ENCODE measurements at regions not wholly inside any gene's neighbourhood (a gene's known extent, or its start where the extent isn't known, plus 50 kb on each side); places are given as distances from the start of the nearest gene placed in this dataset.

DNA sequence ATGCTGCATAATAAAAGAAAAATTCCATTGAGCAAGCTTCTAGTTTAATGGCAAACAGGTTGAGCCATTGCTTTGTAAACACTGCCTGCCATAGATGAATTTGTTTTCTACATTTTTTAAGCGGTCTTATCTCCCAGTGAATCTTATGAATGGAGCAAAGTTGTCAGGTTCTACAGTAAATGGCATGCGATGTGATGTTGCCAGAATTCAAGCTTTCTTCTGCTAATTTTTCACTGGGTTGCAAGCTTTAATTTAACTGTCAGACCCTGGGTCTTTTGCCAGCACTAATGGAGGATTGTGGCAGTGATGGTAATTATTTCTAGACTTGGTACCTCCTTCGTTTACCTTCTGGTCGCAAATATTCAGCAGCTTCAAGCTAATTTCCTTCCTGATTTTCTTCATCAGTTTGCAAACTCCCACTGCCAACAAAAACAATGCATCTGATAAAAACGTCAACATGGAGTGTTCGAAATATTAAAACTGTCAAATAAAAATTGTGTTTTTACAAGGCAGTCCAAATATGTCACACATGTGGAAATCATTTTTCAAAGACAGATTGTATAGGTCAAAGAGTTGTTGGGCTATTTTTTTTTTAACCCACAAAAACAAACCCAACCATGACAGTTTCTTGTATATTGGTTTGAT lies 274.2 kb upstream of the ERCC4 start:
- Histone ChIP-seq H3K27me3 (ENCODE audit: control insufficient read depth in 5 of 5, insufficient read depth in 4 of 5, low read length in 5 of 5) (no peaks in the 10 kb centered on the region), H3K9ac (ENCODE audit: low read length in 5 of 5) (no peak overlapping the region), H3K36me3 (ENCODE audit: control insufficient read depth in 5 of 5, insufficient read depth in 5 of 5, low read length in 5 of 5) (no peaks in the 10 kb centered on the region), H3K27ac (ENCODE audit: low read depth, low read length) (no peak overlapping the region), H3K4me1 (ENCODE audit: control insufficient read depth in 5 of 5, insufficient read depth in 5 of 5, low read length in 5 of 5) (no peaks in the 10 kb centered on the region), H3K9me3 (ENCODE audit: control insufficient read depth in 5 of 5, low read length in 5 of 5) (peaks cover 0 to 3% (median 0%) of the 10 kb centered on the region in 5 donors), H3K4me3 (ENCODE audit: low read depth in 1 of 5, low read length in 5 of 5) (no peak overlapping the region)

GRCh38 chr16:13660807-13661206 lies 259.1 kb upstream of the ERCC4 start:
- Histone ChIP-seq H3K36me3 (ENCODE audit: control insufficient read depth in 5 of 5, insufficient read depth in 5 of 5, low read length in 5 of 5) (no peaks in the 10 kb centered on the region), H3K27me3 (ENCODE audit: control insufficient read depth in 5 of 5, insufficient read depth in 4 of 5, low read length in 5 of 5) (no peaks in the 10 kb centered on the region), H3K27ac (ENCODE audit: low read depth, low read length) (no peak overlapping the region), H3K9me3 (ENCODE audit: control insufficient read depth in 5 of 5, low read length in 5 of 5) (no peaks in the 10 kb centered on the region), H3K9ac (ENCODE audit: low read length in 5 of 5) (no peak overlapping the region), H3K4me1 (ENCODE audit: control insufficient read depth in 5 of 5, insufficient read depth in 5 of 5, low read length in 5 of 5) (no peaks in the 10 kb centered on the region), H3K4me3 (ENCODE audit: low read depth in 1 of 5, low read length in 5 of 5) (no peak overlapping the region)

DNA sequence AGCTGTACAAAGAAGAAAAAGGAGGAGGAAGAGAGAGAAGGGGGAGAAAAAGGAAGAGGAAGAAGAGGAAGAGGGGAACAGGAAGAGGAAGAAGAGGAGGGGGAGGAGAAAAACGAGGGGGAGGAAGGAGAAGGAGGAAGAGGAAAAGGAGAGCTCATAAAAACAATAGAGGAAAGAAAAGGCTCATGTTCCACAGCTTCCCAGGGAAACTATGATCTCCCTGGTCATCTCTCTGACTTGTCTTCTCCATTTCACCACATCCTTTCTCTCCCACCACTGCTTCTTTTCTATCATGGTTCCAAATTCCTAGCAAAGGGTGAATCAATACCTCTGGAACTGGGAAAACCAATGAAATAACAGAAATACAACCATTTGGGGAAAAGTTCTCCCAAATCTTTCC lies 254.1 kb upstream of the ERCC4 start:
- Histone ChIP-seq H3K9ac (ENCODE audit: low read length in 5 of 5) (no peak overlapping the region), H3K27ac (ENCODE audit: low read depth, low read length) (no peak overlapping the region), H3K36me3 (ENCODE audit: control insufficient read depth in 5 of 5, insufficient read depth in 5 of 5, low read length in 5 of 5) (no peaks in the 10 kb centered on the region), H3K4me1 (ENCODE audit: control insufficient read depth in 5 of 5, insufficient read depth in 5 of 5, low read length in 5 of 5) (no peaks in the 10 kb centered on the region), H3K27me3 (ENCODE audit: control insufficient read depth in 5 of 5, insufficient read depth in 4 of 5, low read length in 5 of 5) (no peaks in the 10 kb centered on the region), H3K9me3 (ENCODE audit: control insufficient read depth in 5 of 5, low read length in 5 of 5) (peaks cover 0 to 5% (median 4%) of the 10 kb centered on the region in 5 donors), H3K4me3 (ENCODE audit: low read depth in 1 of 5, low read length in 5 of 5) (no peak overlapping the region)

- no peaks in the 10 kb centered on the region for H3K36me3 ChIP-seq (ENCODE audit: control insufficient read depth in 5 of 5, insufficient read depth in 5 of 5, low read length in 5 of 5)
- no peaks in the 10 kb centered on the region for H3K4me1 ChIP-seq (ENCODE audit: control insufficient read depth in 5 of 5, insufficient read depth in 5 of 5, low read length in 5 of 5)
- no peak overlapping the region for H3K27ac ChIP-seq (ENCODE audit: low read depth, low read length)
- H3K9me3 ChIP-seq (ENCODE audit: control insufficient read depth in 5 of 5, low read length in 5 of 5), result peaks cover 0 to 9% (median 8%) of the 10 kb centered on the region in 5 donors
- no peaks in the 10 kb centered on the region for H3K27me3 ChIP-seq (ENCODE audit: control insufficient read depth in 5 of 5, insufficient read depth in 4 of 5, low read length in 5 of 5)
- H3K9ac ChIP-seq (ENCODE audit: low read length in 5 of 5), result no peak overlapping the region
- no peak overlapping the region for H3K4me3 ChIP-seq (ENCODE audit: low read depth in 1 of 5, low read length in 5 of 5)
These were observed 247.8 kb upstream of the ERCC4 start for GRCh38 chr16:13672196-13672595.

DNA sequence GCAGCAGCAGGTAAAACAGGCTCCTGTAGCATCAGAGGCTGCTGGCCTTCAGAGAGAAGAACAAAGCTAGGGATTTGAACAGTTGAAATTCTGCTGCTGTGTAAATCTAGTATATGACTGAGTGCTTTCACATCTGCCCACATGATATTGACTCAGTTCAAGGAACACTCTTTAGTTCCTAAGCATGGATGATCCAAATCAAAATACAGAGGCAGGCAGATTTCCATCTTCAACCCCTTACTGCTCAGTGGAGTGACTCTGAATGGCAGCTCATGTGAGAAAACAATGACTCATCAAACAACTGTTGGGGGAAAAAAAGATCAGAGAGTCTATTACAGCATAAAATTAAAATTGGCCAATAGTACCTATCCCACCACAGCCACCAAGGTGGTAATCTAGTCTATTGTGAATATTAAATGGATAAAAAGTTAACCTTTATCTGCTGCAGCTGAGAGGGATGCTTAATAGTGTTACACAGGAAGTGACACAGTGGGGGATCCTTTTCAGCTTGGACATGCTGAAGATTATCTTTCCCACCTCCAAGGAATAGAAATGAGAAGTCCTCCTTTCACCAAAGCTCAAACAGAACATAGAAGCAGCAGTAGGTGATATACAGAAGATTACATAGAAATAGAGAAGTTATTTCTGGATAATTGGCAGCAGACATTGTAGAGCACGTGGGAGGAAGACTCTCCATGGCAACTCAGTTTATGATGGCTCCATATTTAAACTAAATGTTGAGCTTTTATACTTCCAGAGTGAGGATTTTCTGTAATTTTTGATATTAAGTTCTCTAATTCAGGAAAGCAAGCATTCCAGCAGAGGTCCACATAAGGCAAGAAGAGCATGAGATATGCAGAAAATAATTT lies 239.7 kb upstream of the ERCC4 start:
- no peaks in the 10 kb centered on the region for H3K27me3 ChIP-seq (ENCODE audit: control insufficient read depth in 5 of 5, insufficient read depth in 4 of 5, low read length in 5 of 5)
- no peaks in the 10 kb centered on the region for H3K4me1 ChIP-seq (ENCODE audit: control insufficient read depth in 5 of 5, insufficient read depth in 5 of 5, low read length in 5 of 5)
- H3K27ac ChIP-seq (ENCODE audit: low read depth, low read length), result no peak overlapping the region
- no peaks in the 10 kb centered on the region for H3K9me3 ChIP-seq (ENCODE audit: control insufficient read depth in 5 of 5, low read length in 5 of 5)
- no peak overlapping the region for H3K9ac ChIP-seq (ENCODE audit: low read length in 5 of 5)
- no peaks in the 10 kb centered on the region for H3K36me3 ChIP-seq (ENCODE audit: control insufficient read depth in 5 of 5, insufficient read depth in 5 of 5, low read length in 5 of 5)
- no peak overlapping the region for H3K4me3 ChIP-seq (ENCODE audit: low read depth in 1 of 5, low read length in 5 of 5)

DNA sequence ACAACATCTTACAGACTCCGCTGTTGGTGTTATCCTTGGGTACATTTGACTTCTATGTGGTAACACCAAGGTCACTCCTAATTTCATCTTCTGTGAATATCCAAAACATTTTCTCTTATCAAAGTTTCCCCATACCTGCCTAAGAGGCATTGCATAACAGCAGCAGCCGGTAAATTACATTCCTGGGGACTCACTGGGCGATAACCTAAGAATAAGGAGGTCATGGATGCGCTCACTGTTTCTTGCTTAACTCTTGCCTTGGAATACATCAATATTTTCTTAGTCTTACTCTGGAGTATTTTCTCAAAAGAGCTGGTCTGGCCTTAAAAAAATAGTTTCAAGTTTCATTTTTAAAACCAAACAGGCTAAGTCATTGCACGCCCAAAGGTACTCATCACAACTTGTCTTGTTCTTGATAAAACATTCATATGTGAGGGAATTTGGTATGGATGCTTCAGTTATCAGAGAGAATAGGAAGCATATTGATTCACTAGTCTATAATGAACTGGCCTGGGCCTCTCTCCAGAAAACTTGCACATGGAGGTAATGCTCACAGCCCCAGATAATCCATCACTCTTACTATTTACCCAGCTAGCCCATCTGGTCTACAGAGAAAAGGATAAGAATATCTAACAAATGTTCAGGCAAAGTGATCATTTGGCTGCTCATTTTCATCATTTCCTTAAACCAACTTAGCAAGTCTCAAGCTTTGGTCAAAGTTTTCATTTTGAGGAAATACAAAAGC lies 235.0 kb upstream of the ERCC4 start:
- peaks cover 0 to 13% (median 0%) of the 10 kb centered on the region in 5 donors for H3K4me1 ChIP-seq (ENCODE audit: control insufficient read depth in 5 of 5, insufficient read depth in 5 of 5, low read length in 5 of 5)
- no peaks in the 10 kb centered on the region for H3K9me3 ChIP-seq (ENCODE audit: control insufficient read depth in 5 of 5, low read length in 5 of 5)
- no peak overlapping the region for H3K4me3 ChIP-seq (ENCODE audit: low read depth in 1 of 5, low read length in 5 of 5)
- H3K27ac ChIP-seq (ENCODE audit: low read depth, low read length), result no peak overlapping the region
- H3K27me3 ChIP-seq (ENCODE audit: control insufficient read depth in 5 of 5, insufficient read depth in 4 of 5, low read length in 5 of 5), result no peaks in the 10 kb centered on the region
- H3K36me3 ChIP-seq (ENCODE audit: control insufficient read depth in 5 of 5, insufficient read depth in 5 of 5, low read length in 5 of 5), result no peaks in the 10 kb centered on the region
- no peak overlapping the region for H3K9ac ChIP-seq (ENCODE audit: low read length in 5 of 5)

- Histone ChIP-seq H3K36me3 (ENCODE audit: control insufficient read depth in 5 of 5, insufficient read depth in 5 of 5, low read length in 5 of 5) (no peaks in the 10 kb centered on the region), H3K27ac (ENCODE audit: low read depth, low read length) (no peak overlapping the region), H3K4me1 (ENCODE audit: control insufficient read depth in 5 of 5, insufficient read depth in 5 of 5, low read length in 5 of 5) (no peaks in the 10 kb centered on the region), H3K9me3 (ENCODE audit: control insufficient read depth in 5 of 5, low read length in 5 of 5) (peaks cover 10 to 33% (median 16%) of the 10 kb centered on the region in 5 donors), H3K9ac (ENCODE audit: low read length in 5 of 5) (no peak overlapping the region), H3K4me3 (ENCODE audit: low read depth in 1 of 5, low read length in 5 of 5) (no peak overlapping the region), H3K27me3 (ENCODE audit: control insufficient read depth in 5 of 5, insufficient read depth in 4 of 5, low read length in 5 of 5) (no peaks in the 10 kb centered on the region)
These were observed 223.9 kb upstream of the ERCC4 start for GRCh38 chr16:13696017-13696416.

GRCh38 chr16:13697013-13697412 lies 222.9 kb upstream of the ERCC4 start:
- peaks cover 0 to under 1% (median 0%) of the 10 kb centered on the region in 5 donors for H3K4me1 ChIP-seq (ENCODE audit: control insufficient read depth in 5 of 5, insufficient read depth in 5 of 5, low read length in 5 of 5)
- H3K9ac ChIP-seq (ENCODE audit: low read length in 5 of 5), result no peak overlapping the region
- H3K27me3 ChIP-seq (ENCODE audit: control insufficient read depth in 5 of 5, insufficient read depth in 4 of 5, low read length in 5 of 5), result no peaks in the 10 kb centered on the region
- peaks cover 10 to 32% (median 16%) of the 10 kb centered on the region in 5 donors for H3K9me3 ChIP-seq (ENCODE audit: control insufficient read depth in 5 of 5, low read length in 5 of 5)
- no peak overlapping the region for H3K4me3 ChIP-seq (ENCODE audit: low read depth in 1 of 5, low read length in 5 of 5)
- H3K36me3 ChIP-seq (ENCODE audit: control insufficient read depth in 5 of 5, insufficient read depth in 5 of 5, low read length in 5 of 5), result no peaks in the 10 kb centered on the region
- no peak overlapping the region for H3K27ac ChIP-seq (ENCODE audit: low read depth, low read length)

DNA sequence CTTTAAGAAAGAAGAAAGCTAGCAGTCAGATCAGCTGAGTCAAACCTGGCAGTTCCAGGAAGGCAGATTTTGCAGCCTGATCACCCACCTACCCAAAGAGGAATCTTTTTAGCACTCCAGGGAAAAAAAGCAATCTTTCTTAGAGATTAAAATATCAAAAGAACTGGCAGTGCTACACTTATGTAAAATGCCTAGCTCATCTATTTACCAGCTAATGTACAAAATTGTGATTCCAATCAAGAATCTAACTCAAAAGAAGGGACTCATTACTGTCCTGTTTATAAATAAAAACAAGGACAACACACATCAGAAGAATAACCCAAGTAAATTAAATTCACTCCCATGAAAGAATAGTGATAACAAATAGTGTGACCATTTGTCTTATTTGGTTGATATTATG lies 222.4 kb upstream of the ERCC4 start:
- peaks cover 0 to 6% (median 3%) of the 10 kb centered on the region in 5 donors for H3K4me1 ChIP-seq (ENCODE audit: control insufficient read depth in 5 of 5, insufficient read depth in 5 of 5, low read length in 5 of 5)
- peaks cover 10 to 29% (median 16%) of the 10 kb centered on the region in 5 donors for H3K9me3 ChIP-seq (ENCODE audit: control insufficient read depth in 5 of 5, low read length in 5 of 5)
- H3K4me3 ChIP-seq (ENCODE audit: low read depth in 1 of 5, low read length in 5 of 5), result no peak overlapping the region
- no peaks in the 10 kb centered on the region for H3K27me3 ChIP-seq (ENCODE audit: control insufficient read depth in 5 of 5, insufficient read depth in 4 of 5, low read length in 5 of 5)
- H3K36me3 ChIP-seq (ENCODE audit: control insufficient read depth in 5 of 5, insufficient read depth in 5 of 5, low read length in 5 of 5), result no peaks in the 10 kb centered on the region
- H3K27ac ChIP-seq (ENCODE audit: low read depth, low read length), result no peak overlapping the region
- no peak overlapping the region for H3K9ac ChIP-seq (ENCODE audit: low read length in 5 of 5)

GRCh38 chr16:13702614-13703013 lies 217.3 kb upstream of the ERCC4 start:
- peaks cover 0 to 10% (median 3%) of the 10 kb centered on the region in 5 donors for H3K9me3 ChIP-seq (ENCODE audit: control insufficient read depth in 5 of 5, low read length in 5 of 5)
- H3K9ac ChIP-seq (ENCODE audit: low read length in 5 of 5), result no peak overlapping the region
- no peak overlapping the region for H3K27ac ChIP-seq (ENCODE audit: low read depth, low read length)
- H3K27me3 ChIP-seq (ENCODE audit: control insufficient read depth in 5 of 5, insufficient read depth in 4 of 5, low read length in 5 of 5), result no peaks in the 10 kb centered on the region
- peaks cover 0 to 11% (median 5%) of the 10 kb centered on the region in 5 donors for H3K4me1 ChIP-seq (ENCODE audit: control insufficient read depth in 5 of 5, insufficient read depth in 5 of 5, low read length in 5 of 5)
- H3K36me3 ChIP-seq (ENCODE audit: control insufficient read depth in 5 of 5, insufficient read depth in 5 of 5, low read length in 5 of 5), result no peaks in the 10 kb centered on the region
- no peak overlapping the region for H3K4me3 ChIP-seq (ENCODE audit: low read depth in 1 of 5, low read length in 5 of 5)
